ENCODE measurements at regions not wholly inside any gene's neighbourhood (a gene's known extent, or its start where the extent isn't known, plus 50 kb on each side); places are given as distances from the start of the nearest gene placed in this dataset.

GRCh38 chr5:6825678-6826244 is 112.5 kb downstream of the TENT4A start:
- Histone ChIP-seq H3K27me3 (no peaks in the 10 kb centered on the region), H3K4me3 (no peak overlapping the region), H3K4me1 (replicated peaks in 1 of 2) (no peaks in the 10 kb centered on the region), H3K27ac (no peak overlapping the region), H3K9me3 (replicated peaks in 1 of 3) (peaks cover 0 to 7% (median 0%) of the 10 kb centered on the region in 3 donors), H3K36me3 (replicated peaks in 1 of 2) (no peaks in the 10 kb centered on the region)
- TF ChIP-seq POLR2A (IDR thresholded peaks at IDR 0.05) = no peak
- TF ChIP-seq, protein P1, sequence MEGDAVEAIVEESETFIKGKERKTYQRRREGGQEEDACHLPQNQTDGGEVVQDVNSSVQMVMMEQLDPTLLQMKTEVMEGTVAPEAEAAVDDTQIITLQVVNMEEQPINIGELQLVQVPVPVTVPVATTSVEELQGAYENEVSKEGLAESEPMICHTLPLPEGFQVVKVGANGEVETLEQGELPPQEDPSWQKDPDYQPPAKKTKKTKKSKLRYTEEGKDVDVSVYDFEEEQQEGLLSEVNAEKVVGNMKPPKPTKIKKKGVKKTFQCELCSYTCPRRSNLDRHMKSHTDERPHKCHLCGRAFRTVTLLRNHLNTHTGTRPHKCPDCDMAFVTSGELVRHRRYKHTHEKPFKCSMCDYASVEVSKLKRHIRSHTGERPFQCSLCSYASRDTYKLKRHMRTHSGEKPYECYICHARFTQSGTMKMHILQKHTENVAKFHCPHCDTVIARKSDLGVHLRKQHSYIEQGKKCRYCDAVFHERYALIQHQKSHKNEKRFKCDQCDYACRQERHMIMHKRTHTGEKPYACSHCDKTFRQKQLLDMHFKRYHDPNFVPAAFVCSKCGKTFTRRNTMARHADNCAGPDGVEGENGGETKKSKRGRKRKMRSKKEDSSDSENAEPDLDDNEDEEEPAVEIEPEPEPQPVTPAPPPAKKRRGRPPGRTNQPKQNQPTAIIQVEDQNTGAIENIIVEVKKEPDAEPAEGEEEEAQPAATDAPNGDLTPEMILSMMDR (IDR thresholded peaks at IDR 0.05) = no peak
- intact Hi-C loops (cut with DNase I) = no loop called here
- DNase-seq = no peak
- WGBS, 4 donors = 87 to 96% (median 89%) methylated on average over 6 of the region's 6 CpGs

- no peak overlapping the region for H3K4me3 ChIP-seq
- no peak for DNase-seq
- H3K9me3 ChIP-seq (replicated peaks in 1 of 3) = no peaks in the 10 kb centered on the region
- H3K4me1 ChIP-seq (replicated peaks in 1 of 2) = no peaks in the 10 kb centered on the region
- H3K27ac ChIP-seq = no peak overlapping the region
- intact Hi-C loops (cut with DNase I) = no loop called here
- H3K27me3 ChIP-seq = no peaks in the 10 kb centered on the region
- 84 to 88% (median 85%) methylated on average over 5 to 6 of the region's 6 CpGs for WGBS, 4 donors
- TF ChIP-seq, protein P1 (IDR thresholded peaks at IDR 0.05) = no peak
- TF ChIP-seq POLR2A (IDR thresholded peaks at IDR 0.05) = no peak
- no peaks in the 10 kb centered on the region for H3K36me3 ChIP-seq (replicated peaks in 1 of 2)
Measured at GRCh38 chr5:6826756-6827155, 113.5 kb downstream of the TENT4A start.

DNA sequence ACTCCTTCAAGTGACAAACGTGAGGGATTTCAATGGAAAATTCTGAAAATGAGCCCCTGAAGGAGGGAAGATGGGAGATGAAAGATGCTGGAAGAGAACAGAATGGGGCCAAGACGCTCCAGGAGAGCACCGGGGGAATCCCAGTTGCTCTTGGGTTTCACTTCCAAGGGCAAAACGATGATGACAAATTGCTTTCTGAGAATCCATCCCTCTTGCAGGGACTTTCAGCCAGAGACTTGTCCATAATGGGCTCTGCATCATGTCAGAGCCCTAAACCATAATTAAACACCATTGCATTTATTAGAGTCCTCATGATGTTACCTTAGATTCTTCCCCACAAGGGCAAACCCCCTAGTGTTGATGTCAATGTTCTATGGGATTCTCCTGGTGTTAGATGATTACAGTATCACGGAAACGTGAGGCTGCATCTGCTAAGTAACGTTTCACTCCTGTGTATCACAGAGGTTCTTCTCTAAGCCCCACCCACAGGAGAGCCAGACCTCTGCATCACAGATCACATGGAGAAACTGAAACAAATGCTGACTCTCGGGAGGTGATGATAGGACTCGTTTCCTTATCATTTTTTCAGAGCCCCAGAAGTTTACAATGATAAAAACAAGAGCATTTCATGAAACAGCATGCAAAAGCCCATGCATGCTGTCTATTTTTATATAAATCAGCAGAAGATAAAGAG is 114.4 kb downstream of the TENT4A start:
- Histone ChIP-seq H3K9me3 (replicated peaks in 1 of 3) (no peaks in the 10 kb centered on the region), H3K4me1 (replicated peaks in 1 of 2) (no peaks in the 10 kb centered on the region), H3K36me3 (replicated peaks in 1 of 2) (no peaks in the 10 kb centered on the region), H3K4me3 (peak overlapping the region in 1 of 4 donors; percentile 21), H3K27me3 (no peaks in the 10 kb centered on the region), H3K27ac (no peak overlapping the region)
- intact Hi-C loops (cut with DNase I) = no loop called here
- DNase-seq = peak in 1 of 7 donors; percentile 62
- WGBS, 4 donors = 49 to 67% (median 53%) methylated on average over 9 of the region's 9 CpGs
- TF ChIP-seq, protein P1 (IDR thresholded peaks at IDR 0.05) = no peak
- no peak for TF ChIP-seq POLR2A (IDR thresholded peaks at IDR 0.05)

- H3K9me3 ChIP-seq (replicated peaks in 1 of 3) = no peaks in the 10 kb centered on the region
- no peak for DNase-seq
- no peaks in the 10 kb centered on the region for H3K36me3 ChIP-seq (replicated peaks in 1 of 2)
- 48 to 56% (median 51%) methylated on average over 5 of the region's 5 CpGs for WGBS, 4 donors
- no peak for TF ChIP-seq POLR2A (IDR thresholded peaks at IDR 0.05)
- TF ChIP-seq, protein P1 (IDR thresholded peaks at IDR 0.05) = no peak
- H3K27ac ChIP-seq = no peak overlapping the region
- H3K27me3 ChIP-seq = no peaks in the 10 kb centered on the region
- no peaks in the 10 kb centered on the region for H3K4me1 ChIP-seq (replicated peaks in 1 of 2)
- H3K4me3 ChIP-seq = no peak overlapping the region
- intact Hi-C loops (cut with DNase I) = no loop called here
Measured at GRCh38 chr5:6829150-6829784, 116.0 kb downstream of the TENT4A start.
